D721Med (cell line): ENCODE measurements at regions not wholly inside any gene's neighbourhood (a gene's known extent, or its start where the extent isn't known, plus 50 kb on each side); places are given as distances from the start of the nearest gene placed in this dataset.
"Not testable (repeated sequence)": the region's sequence is repeated elsewhere in the genome, so short reads cannot be mapped to it uniquely, and the experiment has no call there.

Experiments
- DNase-seq: peaks from one replicate; pipeline ENCODE4 v3.0.0; 2011; ENCODE audit warnings: low spot score; ENCODE audit not compliant: insufficient read length
- FAIRE-seq: peaks from 2 replicates; lab custom pipeline; 2011; peaks lifted over from hg19 to GRCh38; lab: Jason Lieb, UNC
- TF ChIP-seq, protein P1 (sequence below): IDR thresholded peaks from 2 replicates; pipeline ENCODE4 v1.5.1; 2012; ENCODE audit warnings: mild to moderate bottlenecking, control low read depth; ENCODE audit not compliant: insufficient read depth; ENCODE audit errors: missing control alignments

DNA sequence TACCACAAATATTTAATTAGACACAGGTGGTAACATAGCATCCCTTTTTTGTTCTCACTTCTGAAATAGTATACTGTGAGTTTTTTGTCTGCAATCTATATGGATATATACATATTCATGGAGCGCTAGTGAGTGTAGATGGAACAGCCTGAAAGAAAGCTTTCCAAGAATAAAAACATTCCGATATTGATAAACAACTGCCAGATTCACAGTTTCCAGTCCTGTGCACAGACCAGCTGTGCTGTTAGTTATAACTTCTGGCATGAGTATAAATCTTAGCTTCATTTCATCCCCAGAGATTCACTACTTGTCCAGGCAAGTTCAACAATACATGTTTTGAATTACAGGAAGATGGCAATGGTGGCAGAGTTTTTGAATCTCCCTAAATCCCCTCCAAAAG is 467.1 kb upstream of the STEAP1 start:
- TF ChIP-seq, protein P1, sequence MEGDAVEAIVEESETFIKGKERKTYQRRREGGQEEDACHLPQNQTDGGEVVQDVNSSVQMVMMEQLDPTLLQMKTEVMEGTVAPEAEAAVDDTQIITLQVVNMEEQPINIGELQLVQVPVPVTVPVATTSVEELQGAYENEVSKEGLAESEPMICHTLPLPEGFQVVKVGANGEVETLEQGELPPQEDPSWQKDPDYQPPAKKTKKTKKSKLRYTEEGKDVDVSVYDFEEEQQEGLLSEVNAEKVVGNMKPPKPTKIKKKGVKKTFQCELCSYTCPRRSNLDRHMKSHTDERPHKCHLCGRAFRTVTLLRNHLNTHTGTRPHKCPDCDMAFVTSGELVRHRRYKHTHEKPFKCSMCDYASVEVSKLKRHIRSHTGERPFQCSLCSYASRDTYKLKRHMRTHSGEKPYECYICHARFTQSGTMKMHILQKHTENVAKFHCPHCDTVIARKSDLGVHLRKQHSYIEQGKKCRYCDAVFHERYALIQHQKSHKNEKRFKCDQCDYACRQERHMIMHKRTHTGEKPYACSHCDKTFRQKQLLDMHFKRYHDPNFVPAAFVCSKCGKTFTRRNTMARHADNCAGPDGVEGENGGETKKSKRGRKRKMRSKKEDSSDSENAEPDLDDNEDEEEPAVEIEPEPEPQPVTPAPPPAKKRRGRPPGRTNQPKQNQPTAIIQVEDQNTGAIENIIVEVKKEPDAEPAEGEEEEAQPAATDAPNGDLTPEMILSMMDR = no peak
- no peak for DNase-seq
- FAIRE-seq = no peak

DNA sequence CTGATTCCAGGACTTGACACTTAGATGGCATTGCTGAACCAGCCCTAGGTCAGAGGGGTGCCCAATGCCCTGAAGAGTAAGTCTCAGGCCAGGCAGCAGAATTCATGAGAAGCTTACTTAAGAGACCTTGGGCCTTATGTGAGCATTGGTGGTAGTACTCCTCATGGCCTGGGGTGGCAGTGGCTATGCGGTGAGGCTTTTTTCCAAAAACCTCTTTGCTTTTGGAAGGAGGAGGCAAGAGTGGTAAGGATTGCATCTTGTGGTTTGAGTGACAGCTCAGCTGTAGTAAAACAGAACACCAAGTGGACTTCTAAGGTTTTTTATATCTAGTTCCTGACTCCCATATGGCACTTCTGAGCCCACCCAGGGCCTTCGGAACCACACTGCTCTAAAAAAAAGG is 459.0 kb upstream of the STEAP1 start:
- no peak for DNase-seq
- TF ChIP-seq, protein P1 = no peak
- FAIRE-seq = no peak

DNA sequence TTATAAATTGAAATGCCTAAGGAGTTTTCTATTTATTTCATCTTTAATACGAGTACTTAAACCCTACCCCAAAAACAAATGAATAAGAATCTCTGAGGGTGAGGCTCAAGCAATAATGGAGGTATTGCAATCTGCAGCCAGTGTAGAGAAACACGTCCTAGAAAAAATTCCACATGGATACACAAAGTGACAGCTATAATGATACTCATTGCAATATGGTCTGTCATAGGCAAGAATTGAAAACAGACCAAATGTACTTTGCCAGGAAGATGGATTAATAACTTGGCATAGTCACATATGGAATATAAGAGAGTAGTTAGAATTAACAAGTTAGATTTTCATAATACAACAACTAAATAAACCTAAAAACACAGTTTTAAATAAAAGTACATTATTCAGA is 440.1 kb upstream of the STEAP1 start:
- TF ChIP-seq, protein P1 = no peak
- no peak for FAIRE-seq
- DNase-seq = no peak

DNA sequence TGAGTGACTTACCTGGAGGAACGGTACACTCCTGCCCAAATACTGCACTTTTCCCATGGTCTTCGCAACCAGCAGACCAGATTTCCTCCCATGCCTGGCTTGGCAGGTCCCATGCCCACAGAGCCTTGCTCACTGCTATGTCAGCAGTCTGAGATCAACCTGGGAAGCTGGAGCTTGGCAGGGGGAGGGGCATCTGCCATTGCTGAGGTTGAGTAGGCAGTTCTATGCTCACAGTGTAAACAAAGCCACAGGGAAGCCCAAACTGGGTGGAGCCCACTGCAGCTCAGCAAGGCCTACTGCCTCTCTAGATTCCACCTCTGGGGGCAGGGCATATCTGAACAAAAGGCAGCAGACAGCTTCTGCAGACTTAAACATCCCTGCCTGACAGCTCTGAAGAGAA is 435.3 kb upstream of the STEAP1 start:
- FAIRE-seq, DNase-seq: not testable (repeated sequence)

DNA sequence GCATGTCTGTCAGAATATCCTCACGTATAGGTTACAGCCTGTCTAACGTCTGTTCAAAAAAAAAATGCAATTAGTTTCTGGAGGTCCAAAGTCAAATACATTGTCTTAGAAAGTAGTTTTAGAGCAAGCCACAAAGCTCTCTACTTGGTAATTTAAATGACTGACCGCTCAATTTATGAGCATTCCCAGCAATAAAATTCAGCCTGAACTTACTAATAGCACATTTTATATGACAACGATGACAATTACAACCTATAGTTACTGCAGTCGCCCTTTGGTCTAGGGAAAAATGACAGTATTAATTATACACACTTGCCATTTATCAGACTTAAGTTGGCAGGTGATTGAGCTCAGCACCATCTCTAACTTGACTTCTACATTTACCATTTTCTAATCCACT is 425.8 kb upstream of the STEAP1 start:
- DNase-seq (no peak), FAIRE-seq (peak; percentile 88)
- TF ChIP-seq, protein P1 = no peak

DNA sequence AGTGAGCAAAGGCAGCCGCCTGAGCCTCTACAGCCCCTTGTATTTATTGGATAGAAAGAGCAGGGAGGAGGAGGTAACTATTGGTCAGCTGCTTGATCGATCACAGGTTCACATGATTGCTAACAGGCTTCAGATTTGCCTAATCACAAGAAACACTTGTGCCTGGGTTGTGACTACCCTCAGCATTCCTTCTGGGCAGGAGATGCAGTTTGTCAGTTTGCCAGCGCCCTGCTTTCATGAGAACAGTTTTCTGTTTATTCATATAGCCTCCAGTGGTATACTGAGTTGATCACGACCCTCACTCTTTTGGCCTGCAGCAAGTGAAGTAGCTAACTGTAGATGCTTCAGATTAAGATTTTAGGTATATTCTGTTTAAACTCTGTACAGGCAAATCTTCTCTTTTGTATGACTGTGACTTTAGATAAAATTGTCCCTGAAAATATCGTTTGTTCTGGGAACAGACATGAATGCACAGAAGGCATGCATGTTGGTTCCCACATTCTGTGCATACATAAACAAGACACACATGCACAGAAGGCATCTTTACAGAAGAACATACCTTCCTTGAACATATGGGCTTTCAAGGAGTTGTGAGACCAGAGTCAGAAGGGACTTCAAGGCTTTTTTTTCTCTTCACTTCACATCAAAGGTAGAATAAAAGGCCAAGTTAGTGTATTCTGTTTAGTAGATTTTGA is 422.4 kb upstream of the STEAP1 start:
- no peak for DNase-seq
- TF ChIP-seq, protein P1 = no peak
- FAIRE-seq = no peak

DNA sequence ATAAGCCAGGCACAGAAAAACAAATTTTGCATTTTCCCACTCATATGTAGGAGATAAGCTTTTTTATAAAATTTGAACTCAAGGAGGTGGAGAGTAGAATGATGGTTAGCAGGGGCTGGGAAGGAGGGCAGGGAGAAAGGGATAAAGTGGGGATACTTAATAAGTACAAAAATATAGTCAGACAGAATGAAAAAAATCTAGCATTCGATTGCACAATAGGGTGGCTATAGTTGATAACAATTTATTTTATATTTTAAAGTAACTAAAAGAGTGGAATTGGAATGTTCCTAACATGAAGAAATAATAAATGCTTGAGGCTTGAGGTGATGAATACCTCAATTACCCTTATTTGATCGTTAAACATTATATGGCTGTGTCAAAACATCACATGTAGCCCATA is 415.7 kb upstream of the STEAP1 start:
- FAIRE-seq (no peak), DNase-seq (no peak)
- TF ChIP-seq, protein P1 = no peak
